ENCODE measurements at regions not wholly inside any gene's neighbourhood (a gene's known extent, or its start where the extent isn't known, plus 50 kb on each side); places are given as distances from the start of the nearest gene placed in this dataset.

DNA sequence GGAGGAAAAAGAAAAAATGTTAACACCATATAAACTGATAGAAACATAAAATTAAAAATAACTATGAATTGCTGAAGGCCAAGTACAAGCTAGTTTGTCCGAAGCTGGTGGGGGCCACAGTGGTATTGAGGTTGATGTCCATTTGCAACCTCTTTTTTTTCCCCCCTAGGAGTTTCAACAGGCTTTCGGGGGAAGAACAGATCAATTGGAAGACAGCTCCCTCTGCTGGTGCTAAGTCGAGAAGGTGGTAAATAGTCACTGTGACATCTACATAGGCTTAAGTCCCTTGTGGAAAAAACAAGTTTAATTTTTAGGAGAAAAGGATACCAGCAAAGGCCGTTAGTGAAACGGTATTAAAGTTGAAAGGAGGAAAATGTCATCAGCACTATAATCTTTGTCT, 115.7 kb upstream of the ZXDA start:
- TF ChIP-seq HMBOX1 (IDR thresholded peaks at IDR 0.05) (no peak), HNRNPL (IDR thresholded peaks at IDR 0.05; ENCODE audit: low read depth, low read length) (no peak)
